Lower lobe of right lung (tissue), 2 donors: ENCODE measurements at regions not wholly inside any gene's neighbourhood (a gene's known extent, or its start where the extent isn't known, plus 50 kb on each side); places are given as distances from the start of the nearest gene placed in this dataset.

Source experiments
- ATAC-seq, 2 donors: fragments of 200-7000 bp; cut with Tn5 transposase; one replicate each; pipeline ENCODE4 v1.9.1; 2020 to 2022; ENCODE audit warnings: mild to moderate bottlenecking in 2 of 2, moderate library complexity in 2 of 2
- DNase-seq: peaks from one replicate; pipeline ENCODE4 v3.0.0-alpha.2; 2020
- H3K27ac ChIP-seq: fragments of 200-600 bp; one replicate; pipeline ENCODE4 v1.8.0; 2022
- H3K27me3 ChIP-seq: fragments of 200-600 bp; one replicate; pipeline ENCODE4 v1.8.0; 2022; ENCODE audit warnings: low read depth
- H3K36me3 ChIP-seq: fragments of 200-600 bp; one replicate; pipeline ENCODE4 v1.8.0; 2022; ENCODE audit warnings: mild to moderate bottlenecking
- H3K4me1 ChIP-seq: fragments of 200-600 bp; one replicate; pipeline ENCODE4 v1.8.0; 2022
- H3K4me3 ChIP-seq: fragments of 200-600 bp; one replicate; pipeline ENCODE4 v1.8.0; 2022; ENCODE audit warnings: mild to moderate bottlenecking
- H3K9me3 ChIP-seq: fragments of 200-600 bp; one replicate; pipeline ENCODE4 v1.8.0; 2022
- CTCF ChIP-seq: fragments of 200-600 bp; IDR thresholded peaks from one replicate; pipeline ENCODE4 v1.8.0; 2022; ENCODE audit warnings: antibody characterized with exemption, mild to moderate bottlenecking
- intact Hi-C: fragments of 100-400 bp; cut with DNase I; formaldehyde crosslinking; loops from one replicate; pipeline ENCODE4 v1.11.0; 2022
- donor health status: DM: no; HTN: yes; CAD: no; lungs with severe emphysema.

DNA sequence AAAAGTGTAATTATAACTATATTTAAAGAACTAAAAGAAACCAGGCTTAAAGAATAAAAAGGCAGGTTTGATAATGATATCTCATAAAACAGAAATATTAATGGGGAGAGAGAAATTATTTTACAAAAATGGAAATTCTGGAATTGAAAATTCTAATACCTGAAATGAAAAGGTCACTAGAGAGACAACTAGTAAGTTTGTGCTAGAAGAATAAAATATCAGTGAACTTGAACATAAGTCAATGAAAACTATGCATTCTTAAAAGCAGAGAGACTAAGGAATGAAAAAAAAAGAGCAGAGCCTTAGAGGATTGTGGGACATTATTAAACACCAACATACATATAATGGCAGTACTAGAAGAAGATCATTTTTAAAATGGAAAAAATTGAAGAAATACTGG is 1475.0 kb upstream of the ZEB2 start:
- ATAC-seq (no peak), DNase-seq (no peak)
- intact Hi-C loops: no loop called here
- Histone ChIP-seq H3K27ac (no peak overlapping the region), H3K9me3 (peaks cover 12% of the 10 kb centered on the region), H3K4me1 (no peaks in the 10 kb centered on the region), H3K4me3 (no peak overlapping the region), H3K27me3 (no peaks in the 10 kb centered on the region), H3K36me3 (no peaks in the 10 kb centered on the region)
- TF ChIP-seq CTCF: no peak

DNA sequence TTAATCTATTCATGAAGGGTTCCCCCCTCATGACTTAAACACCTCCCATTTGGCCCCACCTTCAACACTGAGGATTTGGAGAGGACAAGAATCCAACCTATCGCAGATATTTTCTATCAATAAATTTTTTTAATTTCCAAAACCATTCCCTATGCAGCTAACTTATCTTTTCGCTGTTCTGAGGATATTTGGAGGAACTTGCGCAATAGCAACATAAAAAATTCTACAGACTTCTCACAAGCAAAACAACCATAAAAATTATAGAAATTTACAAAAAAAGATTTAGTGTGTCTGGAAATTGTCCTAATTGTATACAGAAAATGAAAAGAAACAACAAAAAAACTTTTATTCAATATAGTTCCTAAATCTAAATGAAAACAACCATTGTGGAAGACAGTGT is 1472.7 kb upstream of the ZEB2 start:
- ATAC-seq: no peak
- Histone ChIP-seq H3K4me3 (no peak overlapping the region), H3K4me1 (no peaks in the 10 kb centered on the region), H3K9me3 (peaks cover 12% of the 10 kb centered on the region), H3K27ac (no peak overlapping the region), H3K36me3 (no peaks in the 10 kb centered on the region), H3K27me3 (no peaks in the 10 kb centered on the region)
- no peak for TF ChIP-seq CTCF
- intact Hi-C loops: no loop called here
- DNase-seq: no peak

GRCh38 chr2:145987793-145988192 is 1467.9 kb upstream of the ZEB2 start:
- no peak for ATAC-seq
- no peaks in the 10 kb centered on the region for H3K4me1 ChIP-seq
- no peaks in the 10 kb centered on the region for H3K9me3 ChIP-seq
- no peaks in the 10 kb centered on the region for H3K36me3 ChIP-seq
- H3K27me3 ChIP-seq: no peaks in the 10 kb centered on the region
- intact Hi-C loops: no loop called here
- H3K27ac ChIP-seq: no peak overlapping the region
- H3K4me3 ChIP-seq: no peak overlapping the region
- DNase-seq: no peak
- no peak for TF ChIP-seq CTCF

DNA sequence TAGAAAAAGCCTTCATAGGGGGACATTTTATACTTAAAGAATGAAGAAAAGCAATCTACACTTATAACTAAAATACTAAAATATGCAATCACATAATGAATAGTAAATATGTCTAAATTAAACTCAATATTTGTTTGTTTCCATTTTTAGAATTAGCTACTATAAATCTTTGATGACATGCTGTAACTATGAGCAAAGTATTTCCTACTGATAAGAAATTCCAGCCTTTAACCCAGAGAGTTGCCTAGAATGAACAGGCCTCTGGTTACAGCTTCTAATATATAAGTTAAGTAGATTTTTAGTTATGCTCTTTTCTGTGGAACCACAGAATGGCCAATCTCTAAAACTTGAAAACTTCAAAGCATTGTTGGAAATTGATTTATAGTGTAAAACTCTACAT is 1465.6 kb upstream of the ZEB2 start:
- no peak overlapping the region for H3K4me3 ChIP-seq
- no peak overlapping the region for H3K27ac ChIP-seq
- H3K9me3 ChIP-seq: no peaks in the 10 kb centered on the region
- intact Hi-C loops: no loop called here
- no peak for TF ChIP-seq CTCF
- DNase-seq (no peak), ATAC-seq (no peak)
- H3K36me3 ChIP-seq: no peaks in the 10 kb centered on the region
- H3K4me1 ChIP-seq: no peaks in the 10 kb centered on the region
- no peaks in the 10 kb centered on the region for H3K27me3 ChIP-seq

DNA sequence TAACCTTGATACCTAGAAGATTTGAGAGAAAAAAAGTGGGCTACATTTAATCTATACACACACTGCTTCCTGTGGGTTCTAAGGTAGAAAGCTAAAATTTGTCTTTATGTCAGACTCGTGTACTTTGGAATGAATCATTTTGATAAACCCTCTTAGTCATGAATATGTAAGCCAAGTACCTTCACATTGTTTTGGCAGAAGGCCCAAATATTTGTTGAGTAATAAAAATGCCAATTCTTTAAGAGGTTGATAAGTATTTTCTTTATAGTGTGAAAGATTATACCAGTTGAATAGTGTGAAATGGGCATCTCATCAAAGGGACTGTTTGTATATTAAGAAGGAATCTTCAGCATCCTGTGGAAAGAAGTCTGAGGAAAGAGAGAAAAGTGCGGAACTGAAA is 1464.7 kb upstream of the ZEB2 start:
- Histone ChIP-seq H3K36me3 (no peaks in the 10 kb centered on the region), H3K4me3 (no peak overlapping the region), H3K9me3 (no peaks in the 10 kb centered on the region), H3K27ac (no peak overlapping the region), H3K27me3 (no peaks in the 10 kb centered on the region), H3K4me1 (no peaks in the 10 kb centered on the region)
- intact Hi-C loops: no loop called here
- ATAC-seq (peak in 1 of 2 donors; percentile 36), DNase-seq (no peak)
- no peak for TF ChIP-seq CTCF

DNA sequence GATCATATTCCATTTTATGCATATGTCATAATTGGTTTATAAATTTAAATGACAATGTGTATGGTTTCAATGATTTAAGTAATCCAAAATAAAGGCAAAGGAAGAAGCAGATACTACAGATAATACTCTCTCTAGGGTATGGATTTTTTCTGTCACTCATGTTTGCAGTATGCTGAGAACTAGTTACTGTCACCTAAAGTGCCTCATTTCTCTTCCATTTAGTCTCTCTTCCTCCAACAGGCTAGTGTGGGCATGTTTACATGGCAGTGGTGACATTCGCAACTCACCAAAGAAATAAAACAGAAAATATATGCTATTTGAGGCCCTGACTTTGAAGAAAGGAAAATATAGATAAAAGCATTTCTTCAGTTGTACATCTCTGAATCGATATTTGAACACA is 1460.4 kb upstream of the ZEB2 start:
- H3K4me3 ChIP-seq: no peak overlapping the region
- no peak overlapping the region for H3K27ac ChIP-seq
- DNase-seq (no peak), ATAC-seq (no peak)
- H3K9me3 ChIP-seq: no peaks in the 10 kb centered on the region
- no peak for TF ChIP-seq CTCF
- intact Hi-C loops: no loop called here
- H3K27me3 ChIP-seq: no peaks in the 10 kb centered on the region
- no peaks in the 10 kb centered on the region for H3K4me1 ChIP-seq
- H3K36me3 ChIP-seq: no peaks in the 10 kb centered on the region
